Nephron (organoid): ENCODE measurements at regions not wholly inside any gene's neighbourhood (a gene's known extent, or its start where the extent isn't known, plus 50 kb on each side); places are given as distances from the start of the nearest gene placed in this dataset.
"Not testable (repeated sequence)": the region's sequence is repeated elsewhere in the genome, so short reads cannot be mapped to it uniquely, and the experiment has no call there.

Source experiments
- H3K27ac Mint-ChIP-seq, 3 experiments: 2 replicates each; pipeline ENCODE4 v1.8.0; 2020; ENCODE audit warnings: mixed read lengths in 3 of 3, mild to moderate bottlenecking in 2 of 3, moderate library complexity in 1 of 3
- H3K27me3 Mint-ChIP-seq: 2 replicates; pipeline ENCODE4 v1.8.0; 2021; ENCODE audit warnings: low read depth, mild to moderate bottlenecking, moderate library complexity, mixed read lengths
- H3K36me3 Mint-ChIP-seq: 2 replicates; pipeline ENCODE4 v1.8.0; 2020; ENCODE audit warnings: low read depth, mixed read lengths
- H3K4me1 Mint-ChIP-seq: 2 replicates; pipeline ENCODE4 v1.8.0; 2020; ENCODE audit warnings: mixed read lengths
- H3K4me3 Mint-ChIP-seq, 3 experiments: 2 replicates each; pipeline ENCODE4 v1.8.0; 2020; ENCODE audit warnings: mild to moderate bottlenecking in 3 of 3, mixed read lengths in 3 of 3, moderate library complexity in 2 of 3
- H3K9me3 Mint-ChIP-seq: 2 replicates; pipeline ENCODE4 v1.8.0; 2020; ENCODE audit warnings: mixed read lengths
- CTCF ChIP-seq, 3 experiments: fragments of 200-600 bp; sonication (generic); IDR thresholded peaks; one replicate each; pipeline ENCODE4 v1.5.0; 2021; ENCODE audit warnings: antibody characterized with exemption in 3 of 3; ENCODE audit not compliant: unreplicated experiment in 3 of 3

- no peaks in the 10 kb centered on the region for H3K27me3 Mint-ChIP-seq
- TF ChIP-seq CTCF (IDR thresholded peaks at IDR 0.05; ENCODE audit: unreplicated experiment in 3 of 3): no peak
- no peaks in the 10 kb centered on the region for H3K36me3 Mint-ChIP-seq
- no peak overlapping the region for H3K4me3 Mint-ChIP-seq
- H3K9me3 Mint-ChIP-seq: no peaks in the 10 kb centered on the region
- no peaks in the 10 kb centered on the region for H3K4me1 Mint-ChIP-seq
- no peak overlapping the region for H3K27ac Mint-ChIP-seq
These were observed 104.3 kb upstream of the PCSK1 start for GRCh38 chr5:96537386-96537785.

GRCh38 chr5:96538808-96539250 lies 105.8 kb upstream of the PCSK1 start:
- no peak for TF ChIP-seq CTCF (IDR thresholded peaks at IDR 0.05; ENCODE audit: unreplicated experiment in 3 of 3)
- Mint-ChIP-seq H3K27ac (no peak overlapping the region), H3K36me3 (no peaks in the 10 kb centered on the region), H3K27me3 (no peaks in the 10 kb centered on the region), H3K4me1 (no peaks in the 10 kb centered on the region), H3K4me3 (no peak overlapping the region), H3K9me3 (peaks cover 1% of the 10 kb centered on the region)

GRCh38 chr5:96546120-96546519 lies 113.1 kb upstream of the PCSK1 start:
- no peak overlapping the region for H3K4me3 Mint-ChIP-seq
- no peak for TF ChIP-seq CTCF (IDR thresholded peaks at IDR 0.05; ENCODE audit: unreplicated experiment in 3 of 3)
- peaks cover 6% of the 10 kb centered on the region for H3K9me3 Mint-ChIP-seq
- no peaks in the 10 kb centered on the region for H3K4me1 Mint-ChIP-seq
- no peaks in the 10 kb centered on the region for H3K27me3 Mint-ChIP-seq
- H3K27ac Mint-ChIP-seq: no peak overlapping the region
- H3K36me3 Mint-ChIP-seq: no peaks in the 10 kb centered on the region

- Mint-ChIP-seq H3K4me1 (no peaks in the 10 kb centered on the region), H3K36me3 (no peaks in the 10 kb centered on the region), H3K4me3 (no peak overlapping the region), H3K9me3 (peaks cover 6% of the 10 kb centered on the region), H3K27me3 (no peaks in the 10 kb centered on the region), H3K27ac (no peak overlapping the region)
- no peak for TF ChIP-seq CTCF (IDR thresholded peaks at IDR 0.05; ENCODE audit: unreplicated experiment in 3 of 3)
These were observed 114.4 kb upstream of the PCSK1 start for GRCh38 chr5:96547486-96547885.

GRCh38 chr5:96548905-96549304 lies 113.3 kb upstream of the CAST start:
- H3K4me3 Mint-ChIP-seq: no peak overlapping the region
- no peak for TF ChIP-seq CTCF (IDR thresholded peaks at IDR 0.05; ENCODE audit: unreplicated experiment in 3 of 3)

GRCh38 chr5:96560857-96561256 lies 101.3 kb upstream of the CAST start:
- not testable (repeated sequence) for H3K9me3 Mint-ChIP-seq, H3K36me3 Mint-ChIP-seq, H3K27ac Mint-ChIP-seq, H3K27me3 Mint-ChIP-seq, H3K4me3 Mint-ChIP-seq, H3K4me1 Mint-ChIP-seq

More at GRCh38 chr5:96548905-96549304, 113.3 kb upstream of the CAST start:
- Mint-ChIP-seq H3K27ac (no peak overlapping the region), H3K9me3 (peaks cover 11% of the 10 kb centered on the region), H3K4me1 (no peaks in the 10 kb centered on the region), H3K36me3 (no peaks in the 10 kb centered on the region), H3K27me3 (no peaks in the 10 kb centered on the region)
